Cardiac fibroblast (primary cell): ENCODE measurements at regions not wholly inside any gene's neighbourhood (a gene's known extent, or its start where the extent isn't known, plus 50 kb on each side); places are given as distances from the start of the nearest gene placed in this dataset.

Experiments
- DNase-seq, 2 donors: peaks; one replicate each; pipeline versions ENCODE4 v3.0.0 to v3.0.0-alpha.2; 2010; ENCODE audit warnings: low read depth in 2 of 2
- H3K4me3 ChIP-seq, 2 donors: replicated peaks in 1 of 2; 1 replicate in 1 of 2; 2 replicates in 1 of 2; pipeline ENCODE4 v1.5.1; 2011; ENCODE audit warnings: low read depth in 2 of 2, low read length in 2 of 2, mild to moderate bottlenecking in 2 of 2, moderate library complexity in 1 of 2
- CTCF ChIP-seq: IDR thresholded peaks from one replicate; pipeline ENCODE4 v1.5.1; 2011; ENCODE audit warnings: low read depth, mild to moderate bottlenecking, low read length, inconsistent platforms

- no peak overlapping the region for H3K4me3 ChIP-seq
- DNase-seq: no peak
- no peak for TF ChIP-seq CTCF
Measured at GRCh38 chr16:86651013-86651627, 72.8 kb downstream of the FOXL1 start.

GRCh38 chr16:86651823-86652222 is 73.5 kb downstream of the FOXL1 start:
- DNase-seq: no peak
- no peak for TF ChIP-seq CTCF
- no peak overlapping the region for H3K4me3 ChIP-seq

- DNase-seq: peak; percentile 51 to 72
- no peak overlapping the region for H3K4me3 ChIP-seq
- no peak for TF ChIP-seq CTCF
Measured at GRCh38 chr16:86653285-86654006, 75.1 kb downstream of the FOXL1 start.

GRCh38 chr16:86657972-86658371 is 79.6 kb downstream of the FOXL1 start:
- DNase-seq: no peak
- no peak overlapping the region for H3K4me3 ChIP-seq
- no peak for TF ChIP-seq CTCF

GRCh38 chr16:86660623-86661022 is 82.3 kb downstream of the FOXL1 start:
- DNase-seq: no peak
- no peak for TF ChIP-seq CTCF
- no peak overlapping the region for H3K4me3 ChIP-seq

GRCh38 chr16:86661706-86662105 is 83.4 kb downstream of the FOXL1 start:
- no peak for TF ChIP-seq CTCF
- no peak overlapping the region for H3K4me3 ChIP-seq
- peak in 1 of 2 donors; percentile 21 for DNase-seq
